K562 (cell line): ENCODE measurements at regions not wholly inside any gene's neighbourhood (a gene's known extent, or its start where the extent isn't known, plus 50 kb on each side); places are given as distances from the start of the nearest gene placed in this dataset.

Experiments
- ATAC-seq: fragments of 200-7000 bp; cut with Tn5 transposase; 3 replicates; pipeline ENCODE4 v1.9.1; 2020; ENCODE audit warnings: moderate library complexity
- BruUV-seq: library from RNA; stranded (reverse); fragments of 400-500 nt; replicated peaks from 2 replicates; lab custom pipeline; 2021; lab: Mats Ljungman, UMichigan
- CTCF ChIA-PET: fragments of 300-600 bp; formaldehyde crosslinking; extraction: SDS; loops from one replicate; lab custom pipeline; 2021; ENCODE audit warnings: low intra/inter-chr PET ratio; lab: Yijun Ruan, JAX
- POLR2A ChIA-PET: fragments of 300-600, 350-650 bp; sonication (Branson Sonifier 250); formaldehyde crosslinking; extraction: SDS; loops from one replicate; lab custom pipeline; 2021; ENCODE audit warnings: antibody characterized with exemption, inconsistent platforms; lab: Yijun Ruan, JAX
- DNase-seq, 4 experiments: peaks; one replicate each; pipeline versions ENCODE4 v3.0.0 to v3.0.0-alpha.2; 2011 to 2018; ENCODE audit warnings: low spot score in 3 of 4, mixed read lengths in 3 of 4; ENCODE audit errors: extremely low read depth in 1 of 4
- FAIRE-seq: peaks from 2 replicates; lab custom pipeline; 2011; peaks lifted over from hg19 to GRCh38; lab: Jason Lieb, UNC
- H2AFZ ChIP-seq: 2 replicates; pipeline ENCODE4 v1.6.0; 2011; ENCODE audit warnings: low read depth, low read length, control low read depth, inconsistent platforms
- H3K27ac ChIP-seq: fragments of 200-600 bp; 3 replicates; pipeline ENCODE4 v1.8.0; 2011; ENCODE audit warnings: low read depth, mild to moderate bottlenecking, control low read depth, inconsistent platforms, low read length, moderate library complexity, mixed read lengths; ENCODE audit errors: extremely low read depth
- H3K27me3 ChIP-seq, 2 experiments: fragments of 300-600 bp in 1 of 2; 2 replicates in 1 of 2; 3 replicates in 1 of 2; pipeline versions ENCODE4 v1.6.0 to v1.8.0; 2011; ENCODE audit warnings: inconsistent platforms in 2 of 2, low read length in 2 of 2, mild to moderate bottlenecking in 1 of 2, mixed read lengths in 1 of 2, moderate library complexity in 1 of 2; ENCODE audit not compliant: control insufficient read depth in 2 of 2, insufficient read depth in 2 of 2
- H3K36me3 ChIP-seq: fragments of 300-600 bp; 3 replicates; pipeline ENCODE4 v1.8.0; 2011; ENCODE audit warnings: mild to moderate bottlenecking, low read length, inconsistent platforms; ENCODE audit not compliant: control insufficient read depth, insufficient read depth
- H3K4me1 ChIP-seq, 2 experiments: fragments of 200-600 bp in 1 of 2; replicated peaks in 1 of 2; 2 replicates in 1 of 2; 3 replicates in 1 of 2; pipeline versions ENCODE4 v1.5.1 to v1.8.0; 2011; ENCODE audit warnings: inconsistent platforms in 2 of 2, low read length in 2 of 2, mild to moderate bottlenecking in 1 of 2, mixed read lengths in 1 of 2, moderate library complexity in 1 of 2; ENCODE audit not compliant: control insufficient read depth in 2 of 2, insufficient read depth in 2 of 2
- H3K4me2 ChIP-seq: 2 replicates; pipeline ENCODE4 v1.6.1; 2011; ENCODE audit warnings: low read length, control low read depth, inconsistent platforms, mixed read lengths; ENCODE audit not compliant: insufficient read depth
- H3K4me3 ChIP-seq: fragments of 200-600 bp; sonication (generic), shearing (Covaris generic); 2 replicates; pipeline ENCODE4 v1.5.1; 2016; ENCODE audit warnings: control low read depth, inconsistent platforms
- H3K79me2 ChIP-seq: fragments of 200-600 bp; 3 replicates; pipeline ENCODE4 v1.8.0; 2011; ENCODE audit warnings: low read length, inconsistent platforms; ENCODE audit not compliant: control insufficient read depth, insufficient read depth
- H3K9ac ChIP-seq, 2 experiments: 2 replicates each; pipeline versions ENCODE4 v1.6.0 to v1.6.1; 2011; ENCODE audit warnings: low read depth in 2 of 2, low read length in 2 of 2, control low read depth in 1 of 2, inconsistent platforms in 1 of 2, mild to moderate bottlenecking in 1 of 2, mixed read lengths in 1 of 2; ENCODE audit not compliant: insufficient read depth in 1 of 2
- H3K9me1 ChIP-seq: one replicate; pipeline ENCODE4 v1.6.0; 2011; ENCODE audit warnings: inconsistent platforms, mild to moderate bottlenecking, low read length, moderate library complexity; ENCODE audit not compliant: control insufficient read depth, insufficient read depth
- H3K9me3 ChIP-seq: replicated peaks from 2 replicates; pipeline ENCODE4 v1.5.1; 2011; ENCODE audit warnings: low read depth, low read length, inconsistent platforms; ENCODE audit not compliant: control insufficient read depth, insufficient read depth
- H4K20me1 ChIP-seq: replicated peaks from 2 replicates; pipeline ENCODE4 v1.6.1; 2011; ENCODE audit warnings: low read length, inconsistent platforms, mixed read lengths; ENCODE audit not compliant: control insufficient read depth, insufficient read depth
- BRD4 ChIP-seq: fragments of 200-600 bp; sonication (generic); IDR thresholded peaks from 2 replicates; pipeline ENCODE4 v1.6.1; 2017; ENCODE audit warnings: inconsistent platforms
- CHD2 ChIP-seq: IDR thresholded peaks from 2 replicates; pipeline ENCODE4 v1.6.1; 2011; ENCODE audit warnings: low read depth, low read length
- CREM ChIP-seq: IDR thresholded peaks from 2 replicates; pipeline ENCODE4 v1.6.1; 2014; ENCODE audit warnings: antibody characterized with exemption, low read depth
- GABPB1 ChIP-seq: sonication (generic); formaldehyde crosslinking; IDR thresholded peaks from 2 replicates; pipeline ENCODE4 v1.8.0; 2022; ENCODE audit warnings: mild to moderate bottlenecking, missing genetic modification reagents
- RNF2 ChIP-seq: sonication (generic); IDR thresholded peaks from 2 replicates; pipeline ENCODE4 v1.6.1; 2016
- SMARCA4 ChIP-seq: fragments of 450-650 bp; IDR thresholded peaks from 2 replicates; pipeline ENCODE4 v1.6.1; 2016
- SMARCC2 ChIP-seq: fragments of 450-650 bp; IDR thresholded peaks from 2 replicates; pipeline ENCODE4 v1.6.1; 2017; ENCODE audit warnings: antibody characterized with exemption, moderate library complexity, mild to moderate bottlenecking, low read depth
- TEAD2 ChIP-seq: fragments of 450-650 bp; IDR thresholded peaks from 2 replicates; pipeline ENCODE4 v1.6.1; 2016; ENCODE audit warnings: missing genetic modification characterization, control low read depth, missing compliant biosample characterization
- ZNF212 ChIP-seq: fragments of 450-650 bp; formaldehyde crosslinking; IDR thresholded peaks from 2 replicates; pipeline ENCODE4 v1.4.0; 2020; ENCODE audit warnings: mild to moderate bottlenecking
- ZNF77 ChIP-seq: fragments of 250-450 bp; sonication (Bioruptor Pico); IDR thresholded peaks from 2 replicates; pipeline ENCODE4 v1.5.0; 2020
- WGBS: fragments of 100-300 bp; shearing (Covaris generic); methylation state at CpG from one replicate; pipeline ENCODE4 v1.1.6; 2016; ENCODE audit warnings: low coverage, mixed read lengths; ENCODE audit not compliant: insufficient coverage; ENCODE audit errors: missing lambda C conversion rate; 5-methylcytosine and 5-hydroxymethylcytosine counted together
- in situ Hi-C: fragments of 300-500 bp; cut with MboI; formaldehyde crosslinking; loops from 4 replicates; pipeline ENCODE4 v1.15.0; 2018; ENCODE audit warnings: inconsistent platforms, mixed read lengths
- intact Hi-C: fragments of 100-400 bp; cut with micrococcal nuclease; formaldehyde crosslinking; loops from 2 replicates; pipeline ENCODE4 v1.14.2; 2022
- TF ChIP-seq, protein P1 (sequence below): fragments of 250-450 bp; sonication (Bioruptor Pico); IDR thresholded peaks from 2 replicates; pipeline ENCODE4 v1.5.0; 2021; ENCODE audit warnings: mild to moderate bottlenecking, borderline replicate concordance
- TF ChIP-seq, protein P2 (sequence below): fragments of 450-650 bp; formaldehyde crosslinking; IDR thresholded peaks from 2 replicates; pipeline ENCODE4 v1.4.0; 2020; ENCODE audit warnings: mild to moderate bottlenecking
- TF ChIP-seq, protein P3 (sequence below): fragments of 450-650 bp; formaldehyde crosslinking; conservative IDR thresholded peaks from 2 replicates; pipeline ENCODE4 v1.4.0; 2022; ENCODE audit warnings: mild to moderate bottlenecking, missing genetic modification characterization

DNA sequence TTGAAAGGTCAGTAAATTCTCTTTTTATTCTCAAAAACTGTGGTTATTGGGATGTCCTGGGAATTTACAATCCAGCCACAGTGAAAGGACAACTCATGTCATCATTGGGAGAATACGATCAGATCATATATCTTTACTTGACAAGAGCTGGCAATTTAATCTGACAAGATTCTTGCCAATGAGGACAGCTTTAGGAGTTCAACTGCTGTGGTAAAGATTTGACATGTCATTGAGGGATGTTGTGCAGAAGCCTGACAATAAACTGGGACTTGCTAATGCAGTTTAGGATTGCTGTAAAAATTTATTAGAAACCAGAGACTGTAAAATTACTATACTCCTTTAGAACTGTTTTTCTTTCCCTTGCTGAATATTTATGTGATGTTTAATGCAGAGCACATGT lies 1131.0 kb downstream of the MAT2B start (continued):
- TF ChIP-seq CREM = no peak
- no peak for TF ChIP-seq SMARCC2
- TF ChIP-seq ZNF77 (CRISPR knock-in tag) = no peak
- no peak for TF ChIP-seq BRD4
- no peak for TF ChIP-seq SMARCA4
- TF ChIP-seq, protein P1, sequence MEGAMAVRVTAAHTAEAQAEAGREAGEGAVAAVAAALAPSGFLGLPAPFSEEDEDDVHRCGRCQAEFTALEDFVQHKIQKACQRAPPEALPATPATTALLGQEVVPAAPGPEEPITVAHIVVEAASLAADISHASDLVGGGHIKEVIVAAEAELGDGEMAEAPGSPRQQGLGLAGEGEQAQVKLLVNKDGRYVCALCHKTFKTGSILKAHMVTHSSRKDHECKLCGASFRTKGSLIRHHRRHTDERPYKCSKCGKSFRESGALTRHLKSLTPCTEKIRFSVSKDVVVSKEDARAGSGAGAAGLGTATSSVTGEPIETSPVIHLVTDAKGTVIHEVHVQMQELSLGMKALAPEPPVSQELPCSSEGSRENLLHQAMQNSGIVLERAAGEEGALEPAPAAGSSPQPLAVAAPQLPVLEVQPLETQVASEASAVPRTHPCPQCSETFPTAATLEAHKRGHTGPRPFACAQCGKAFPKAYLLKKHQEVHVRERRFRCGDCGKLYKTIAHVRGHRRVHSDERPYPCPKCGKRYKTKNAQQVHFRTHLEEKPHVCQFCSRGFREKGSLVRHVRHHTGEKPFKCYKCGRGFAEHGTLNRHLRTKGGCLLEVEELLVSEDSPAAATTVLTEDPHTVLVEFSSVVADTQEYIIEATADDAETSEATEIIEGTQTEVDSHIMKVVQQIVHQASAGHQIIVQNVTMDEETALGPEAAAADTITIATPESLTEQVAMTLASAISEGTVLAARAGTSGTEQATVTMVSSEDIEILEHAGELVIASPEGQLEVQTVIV (CRISPR knock-in tag) = no peak
- TF ChIP-seq, protein P2, sequence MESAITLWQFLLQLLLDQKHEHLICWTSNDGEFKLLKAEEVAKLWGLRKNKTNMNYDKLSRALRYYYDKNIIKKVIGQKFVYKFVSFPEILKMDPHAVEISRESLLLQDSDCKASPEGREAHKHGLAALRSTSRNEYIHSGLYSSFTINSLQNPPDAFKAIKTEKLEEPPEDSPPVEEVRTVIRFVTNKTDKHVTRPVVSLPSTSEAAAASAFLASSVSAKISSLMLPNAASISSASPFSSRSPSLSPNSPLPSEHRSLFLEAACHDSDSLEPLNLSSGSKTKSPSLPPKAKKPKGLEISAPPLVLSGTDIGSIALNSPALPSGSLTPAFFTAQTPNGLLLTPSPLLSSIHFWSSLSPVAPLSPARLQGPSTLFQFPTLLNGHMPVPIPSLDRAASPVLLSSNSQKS (CRISPR knock-in tag) = no peak

DNA sequence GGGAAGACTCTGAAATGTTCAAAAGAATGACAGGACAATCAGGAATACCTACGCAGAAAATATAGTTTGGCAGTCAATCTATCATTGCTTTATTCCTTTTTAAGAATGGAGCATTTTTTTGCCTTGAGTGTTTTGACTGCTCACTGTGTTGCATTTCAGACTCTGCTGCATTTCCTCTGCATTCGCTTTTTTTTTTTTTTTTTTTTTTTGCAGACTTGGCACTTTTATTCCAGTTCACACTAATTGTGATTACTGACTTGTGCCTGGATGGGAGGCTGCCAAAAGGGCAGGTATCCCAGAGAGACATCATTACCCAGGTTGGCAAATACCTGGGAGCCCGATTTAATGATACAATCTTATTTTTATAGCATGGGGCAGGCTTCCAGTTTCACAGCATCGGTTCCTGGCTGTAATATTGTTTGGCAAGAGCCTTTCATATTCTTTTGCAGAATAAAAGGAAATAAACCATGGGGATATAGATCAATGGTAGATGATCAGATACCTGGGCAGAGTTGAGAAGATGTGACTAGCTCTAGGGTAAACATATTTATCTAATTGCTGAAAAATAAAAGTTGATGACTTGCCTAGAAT lies 1132.6 kb downstream of the MAT2B start:
- BruUV-seq = no TSS peak
- Histone ChIP-seq H3K4me1 (no peaks in the 10 kb centered on the region), H3K4me2 (no peak overlapping the region), H3K9me3 (no peaks in the 10 kb centered on the region), H2AFZ (no peak overlapping the region), H3K36me3 (no peaks in the 10 kb centered on the region), H3K9me1 (no peaks in the 10 kb centered on the region), H4K20me1 (no peaks in the 10 kb centered on the region), H3K79me2 (no peaks in the 10 kb centered on the region), H3K27ac (no peak overlapping the region), H3K4me3 (no peak overlapping the region), H3K9ac (no peak overlapping the region), H3K27me3 (no peaks in the 10 kb centered on the region)
- DNase-seq = no peak
- ATAC-seq = no peak
- ChIA-PET POLR2A (no interaction called here), CTCF (no interaction called here)
- intact Hi-C loops = no loop called here
- in situ Hi-C loops = no loop called here
- FAIRE-seq = no peak
- no peak for TF ChIP-seq GABPB1 (CRISPR knock-in tag)
- no peak for TF ChIP-seq RNF2
- no peak for TF ChIP-seq CHD2
- TF ChIP-seq, protein P3, sequence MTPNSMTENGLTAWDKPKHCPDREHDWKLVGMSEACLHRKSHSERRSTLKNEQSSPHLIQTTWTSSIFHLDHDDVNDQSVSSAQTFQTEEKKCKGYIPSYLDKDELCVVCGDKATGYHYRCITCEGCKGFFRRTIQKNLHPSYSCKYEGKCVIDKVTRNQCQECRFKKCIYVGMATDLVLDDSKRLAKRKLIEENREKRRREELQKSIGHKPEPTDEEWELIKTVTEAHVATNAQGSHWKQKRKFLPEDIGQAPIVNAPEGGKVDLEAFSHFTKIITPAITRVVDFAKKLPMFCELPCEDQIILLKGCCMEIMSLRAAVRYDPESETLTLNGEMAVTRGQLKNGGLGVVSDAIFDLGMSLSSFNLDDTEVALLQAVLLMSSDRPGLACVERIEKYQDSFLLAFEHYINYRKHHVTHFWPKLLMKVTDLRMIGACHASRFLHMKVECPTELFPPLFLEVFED (CRISPR knock-in tag) = no peak
- no peak for TF ChIP-seq TEAD2 (tag)
- TF ChIP-seq ZNF212 = no peak
- TF ChIP-seq, all 486 proteins: peak for 0
- WGBS = 0% methylated on average over 3 of the region's 4 CpGs
